Head of caudate nucleus (tissue), 42 donors: ENCODE measurements at regions not wholly inside any gene's neighbourhood (a gene's known extent, or its start where the extent isn't known, plus 50 kb on each side); places are given as distances from the start of the nearest gene placed in this dataset.
A peak's percentile ranks its signal among the peaks of the same experiment; 100 is the strongest.

Experiments used
- DNase-seq, 42 donors: peaks; one replicate each; pipeline versions ENCODE4 v3.0.0 to v3.0.0-alpha.2; 2020 to 2021; ENCODE audit warnings: mixed read lengths in 7 of 42
- intact Hi-C: fragments of 100-400 bp; cut with DNase I; formaldehyde crosslinking; loops from one replicate; pipeline ENCODE4 v1.15.0; 2022

DNA sequence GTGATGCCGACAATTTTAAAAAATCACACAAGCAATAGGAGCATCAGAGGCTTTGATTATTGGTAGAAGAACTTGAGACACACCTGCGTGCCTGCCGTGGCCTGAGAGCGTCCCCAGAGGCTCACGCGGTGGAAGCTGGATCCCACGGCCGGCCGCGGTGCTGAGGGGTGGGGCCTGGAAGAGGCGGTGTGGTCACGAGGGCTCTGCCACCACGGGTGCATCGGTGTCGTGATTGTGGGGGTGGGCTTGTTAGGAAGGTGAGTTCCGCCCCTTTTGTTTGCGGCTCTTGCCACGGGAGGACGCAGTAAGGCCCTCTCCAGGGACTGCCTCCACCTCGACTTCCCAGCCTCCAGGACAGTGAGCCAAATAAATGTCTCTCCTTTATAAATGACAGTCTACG, 77.2 kb upstream of the ADRA2C start:
- DNase-seq, result peak in 7 of 42 donors; percentile 1 to 22 (median 10)
- intact Hi-C loops, result no loop called here

DNA sequence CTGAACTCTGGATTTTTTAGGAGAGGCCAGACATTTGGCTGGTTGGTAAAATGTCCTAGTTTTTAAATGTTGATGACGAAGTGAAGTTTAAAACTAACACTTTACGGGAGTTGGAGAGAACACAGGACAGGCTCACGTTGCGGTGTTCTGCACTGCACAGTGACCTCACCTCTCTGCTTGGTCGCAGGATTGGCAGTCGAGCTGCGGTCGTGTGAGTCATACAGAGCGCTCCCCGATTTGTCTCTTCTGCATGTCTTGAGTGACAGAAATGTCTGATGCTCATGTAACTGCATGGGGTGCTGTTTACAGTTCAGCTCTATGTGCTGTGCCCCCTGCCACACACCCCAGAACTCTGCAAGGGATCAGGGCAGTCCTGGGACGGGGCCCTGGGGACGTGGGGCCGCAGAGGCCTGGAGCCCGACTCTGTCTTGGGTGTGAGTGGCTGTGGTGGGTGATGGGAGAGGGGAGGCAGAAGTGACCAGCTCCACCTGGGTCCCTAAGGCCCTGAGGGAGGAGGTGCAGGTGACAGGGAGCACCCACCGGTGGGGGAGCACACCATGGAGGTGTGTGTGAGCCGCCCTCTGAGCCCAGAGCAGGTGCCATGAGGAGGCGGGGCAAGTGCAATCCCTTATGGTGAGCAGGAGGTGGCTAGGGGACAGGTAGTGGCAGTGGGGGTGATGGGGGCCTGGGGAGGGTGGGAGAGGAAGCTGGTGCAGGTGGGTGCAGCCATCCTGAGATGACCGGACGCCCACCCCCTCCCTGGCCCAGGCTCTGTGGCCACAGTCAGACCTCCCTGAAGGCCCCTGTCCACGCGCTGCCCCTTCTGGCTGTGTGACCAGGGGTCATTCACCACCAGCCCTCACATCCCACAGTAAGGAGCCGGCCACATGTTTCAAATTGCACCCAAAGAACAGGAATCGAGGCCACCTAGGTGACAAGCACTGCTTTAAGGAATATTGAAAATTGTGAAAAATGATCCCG, 77.9 kb upstream of the ADRA2C start:
- peak in 9 of 42 donors; percentile 3 to 40 (median 13) for DNase-seq
- intact Hi-C loops, result no loop called here

DNA sequence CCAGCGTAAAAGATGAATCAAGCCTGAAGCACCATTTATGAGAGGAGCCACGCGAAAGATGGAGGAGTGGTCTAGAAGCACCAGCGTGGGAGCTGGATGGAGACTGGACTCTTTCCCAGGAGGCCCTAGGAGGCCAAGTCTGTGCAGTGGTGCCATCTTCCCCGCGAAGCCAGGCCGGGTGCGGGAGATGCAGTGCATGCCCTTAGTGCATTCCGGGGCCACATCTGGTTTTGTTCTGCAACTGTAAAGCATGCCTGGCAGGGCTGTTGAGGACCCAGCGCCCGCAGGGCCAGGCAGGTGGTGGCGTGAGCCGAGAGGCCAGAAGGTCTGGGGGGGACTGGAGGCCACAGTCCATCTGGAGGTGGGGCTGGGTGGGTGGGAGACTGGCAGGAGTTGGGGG, 78.6 kb upstream of the ADRA2C start:
- intact Hi-C loops, result no loop called here
- peak in 9 of 42 donors; percentile 1 to 41 (median 11) for DNase-seq

DNA sequence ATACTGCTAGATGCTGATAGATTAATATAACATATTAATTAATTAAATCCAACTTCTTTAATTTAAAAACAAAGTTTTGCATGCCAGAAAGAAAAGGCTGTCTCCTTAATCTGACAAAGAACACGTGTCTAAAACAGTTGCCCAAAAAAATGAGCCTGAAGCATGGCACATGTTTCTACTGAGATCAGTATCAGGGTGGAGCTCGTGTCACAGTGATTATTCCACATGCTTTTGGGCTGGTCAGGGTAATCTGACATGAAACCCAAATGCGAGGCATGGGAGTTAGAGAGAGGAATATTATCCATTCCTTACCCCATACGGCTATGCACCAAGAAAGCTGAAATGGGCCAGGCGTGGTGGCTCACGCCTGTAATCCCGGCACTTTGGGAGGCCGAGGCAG, 79.4 kb upstream of the ADRA2C start:
- DNase-seq, result no peak
- intact Hi-C loops, result no loop called here

DNA sequence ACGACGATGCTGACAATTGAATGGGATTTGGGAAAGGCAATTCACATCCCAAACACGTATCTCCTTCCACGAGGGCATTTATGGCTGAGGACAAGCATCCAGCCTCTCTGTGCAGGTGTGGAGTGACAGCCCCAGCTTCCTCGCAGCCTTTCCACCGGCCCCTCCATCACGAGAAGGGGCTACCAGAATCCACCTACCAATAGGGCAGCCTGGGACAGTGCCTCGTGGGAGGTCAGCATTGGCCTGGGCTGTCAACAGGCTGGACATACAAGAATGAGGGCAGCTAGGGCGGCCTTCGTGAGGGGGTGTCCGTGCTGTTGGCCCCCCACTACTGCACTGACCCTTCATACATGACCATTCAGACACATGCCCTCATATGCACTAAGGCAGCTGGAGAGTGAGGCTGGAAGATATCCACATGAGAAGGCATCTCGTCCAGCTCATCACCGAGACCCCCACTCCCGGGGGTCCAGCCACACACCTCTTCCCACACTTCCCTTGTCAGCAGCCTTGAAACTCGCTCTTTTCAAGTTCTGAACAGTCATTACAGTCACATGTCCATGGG, 81.0 kb upstream of the ADRA2C start:
- intact Hi-C loops, result no loop called here
- DNase-seq, result peak in 7 of 42 donors; percentile 0 to 15 (median 5)

DNA sequence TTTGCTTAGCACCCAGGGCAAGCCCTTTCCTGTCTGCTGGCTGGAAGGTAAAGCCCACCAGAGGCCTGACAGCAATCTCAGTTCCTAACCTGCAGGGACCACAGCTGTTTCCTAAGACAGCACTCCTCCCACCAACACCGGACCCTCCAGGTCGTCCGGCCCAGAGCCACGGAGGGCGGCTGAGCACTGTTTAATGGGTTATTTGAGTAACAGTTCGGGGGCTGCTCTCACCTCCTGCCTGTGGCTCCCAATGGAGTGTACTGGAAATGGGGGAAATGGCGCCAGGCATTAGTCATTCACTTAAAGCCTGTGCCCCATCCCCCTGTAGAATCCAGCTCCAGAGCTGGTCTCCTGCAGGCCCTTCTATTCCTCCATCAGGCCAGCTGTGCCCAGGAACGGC, 81.6 kb upstream of the ADRA2C start:
- peak in 4 of 42 donors; percentile 0 to 9 (median 4) for DNase-seq
- intact Hi-C loops, result no loop called here

DNA sequence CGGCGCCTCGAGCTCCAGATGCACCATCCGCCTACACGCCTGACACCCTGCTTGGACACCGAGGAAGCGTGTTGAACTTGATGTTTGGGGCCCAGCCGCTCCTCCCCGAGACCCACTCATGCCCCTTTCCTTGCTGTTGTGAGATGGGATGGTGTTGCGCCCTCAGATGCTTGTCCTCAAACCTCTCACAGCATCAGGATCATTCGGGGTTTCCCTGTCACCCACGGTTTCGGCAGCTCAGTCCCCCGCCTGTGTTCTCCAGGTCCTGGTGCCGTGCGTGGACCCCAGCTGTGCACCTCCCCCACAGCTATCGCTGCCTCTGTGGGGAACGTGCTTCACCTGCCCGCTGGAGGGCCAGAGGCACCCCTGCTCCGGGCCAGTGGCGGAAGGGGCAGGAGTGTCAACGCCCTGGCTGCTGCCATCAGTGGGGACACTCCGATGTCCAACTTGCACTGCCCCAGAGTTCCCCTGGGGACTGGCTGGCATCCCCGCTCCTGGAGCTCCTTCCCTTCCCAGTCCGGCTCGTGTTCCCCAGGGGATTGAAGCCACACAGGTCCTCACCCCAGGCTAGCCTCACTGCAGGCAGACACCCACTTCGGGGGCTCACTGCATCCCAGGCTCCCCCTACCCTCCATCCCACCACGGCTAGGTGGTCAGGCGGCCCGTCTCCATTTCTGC, 82.3 kb upstream of the ADRA2C start:
- intact Hi-C loops, result no loop called here
- peak in 8 of 42 donors; percentile 2 to 34 (median 12) for DNase-seq

DNA sequence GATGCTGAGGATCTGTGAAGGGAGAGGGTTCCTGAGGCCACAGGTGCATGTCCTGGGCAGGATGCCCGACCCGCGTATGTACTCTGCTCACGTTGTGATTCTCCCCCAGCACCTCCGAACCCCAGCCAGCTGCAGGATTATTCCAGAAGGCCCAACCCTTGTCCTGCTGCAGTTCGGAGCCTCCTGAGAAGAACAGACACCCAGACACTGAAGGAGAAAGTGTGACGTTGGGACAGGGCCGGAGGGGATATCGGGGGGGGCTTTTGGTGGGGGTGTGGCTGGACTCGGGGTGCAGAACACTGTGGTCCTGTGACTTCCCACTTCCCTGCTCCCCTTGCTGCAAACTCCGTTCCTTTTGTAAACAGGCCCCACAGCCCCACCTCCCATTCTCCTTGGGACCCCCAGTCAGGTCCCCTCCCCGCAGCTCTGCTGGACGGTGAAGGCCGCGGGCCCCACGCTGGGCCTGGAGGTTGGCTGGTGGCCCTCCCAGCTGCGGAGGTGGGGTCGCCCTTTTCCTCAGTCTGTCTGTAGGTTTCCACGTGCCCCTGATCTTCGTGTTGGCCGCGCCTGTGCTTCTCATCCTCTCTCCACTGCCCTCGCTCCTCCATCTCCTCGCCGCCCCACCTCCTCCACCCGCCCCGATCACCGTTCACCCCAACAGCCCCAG, 83.0 kb upstream of the ADRA2C start:
- peak in 8 of 42 donors; percentile 2 to 29 (median 8) for DNase-seq
- intact Hi-C loops, result no loop called here

DNA sequence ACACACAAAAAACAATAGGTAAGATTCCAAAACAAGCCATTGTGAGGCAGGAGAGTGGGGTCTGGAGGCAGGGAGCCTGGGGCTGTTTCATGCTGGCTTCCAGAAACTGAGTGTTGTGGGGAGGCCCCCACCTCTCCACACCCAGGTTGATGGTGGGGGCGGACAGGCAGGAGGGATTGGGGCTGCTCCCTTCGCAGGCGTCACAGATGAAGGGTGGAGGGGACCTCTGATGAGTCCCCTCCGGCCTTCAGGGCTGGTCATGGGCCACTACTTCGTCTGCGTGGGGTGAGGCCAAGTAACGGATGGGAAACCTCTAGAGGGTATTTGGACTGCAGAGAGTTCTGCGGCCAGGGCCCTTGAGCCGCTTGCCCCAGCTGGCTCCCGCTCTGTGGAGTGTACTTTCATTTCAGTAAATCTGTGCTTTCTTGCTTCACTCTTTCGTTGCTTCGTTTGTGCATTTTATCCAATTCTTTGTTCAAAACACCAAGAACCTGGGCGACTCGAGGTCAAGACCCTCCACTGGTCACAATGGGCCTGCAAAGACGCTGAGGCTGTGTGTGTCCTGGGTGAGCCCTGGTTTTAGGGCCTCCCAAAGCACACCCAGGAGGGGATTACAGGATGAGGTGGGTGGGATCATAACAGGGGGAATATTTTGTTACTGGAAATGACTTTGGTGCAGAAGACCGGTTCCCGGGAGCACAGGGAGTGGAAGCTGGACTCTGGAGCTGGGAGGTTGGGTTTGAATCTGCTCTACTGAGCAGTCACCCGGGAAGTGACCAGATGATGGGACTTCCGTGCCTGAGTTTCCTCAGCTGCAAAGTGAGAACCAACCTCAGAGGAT, 83.7 kb upstream of the ADRA2C start:
- intact Hi-C loops, result no loop called here
- DNase-seq, result peak in 9 of 42 donors; percentile 1 to 33 (median 10)

DNA sequence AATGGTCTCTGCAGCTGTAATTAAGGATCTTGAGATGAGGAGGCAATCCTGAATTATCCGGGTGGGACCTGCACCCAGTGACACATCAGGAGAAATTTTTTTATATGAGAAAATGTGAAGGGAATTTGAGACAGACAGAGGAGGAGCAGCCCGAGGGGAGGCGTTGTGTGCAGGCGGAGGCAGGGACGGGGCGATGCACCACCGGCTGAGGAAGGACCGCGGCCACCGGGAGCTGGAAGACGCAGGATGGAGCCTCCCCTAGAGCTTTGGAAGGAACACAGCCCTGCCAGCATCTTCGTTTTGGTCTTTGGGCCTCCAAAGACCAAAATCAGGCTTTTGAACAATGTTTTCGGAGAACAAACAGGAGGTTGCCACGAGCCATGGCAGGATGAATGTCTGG, 85.0 kb upstream of the ADRA2C start:
- intact Hi-C loops, result no loop called here
- DNase-seq, result peak in 4 of 42 donors; percentile 1 to 15 (median 4)

DNA sequence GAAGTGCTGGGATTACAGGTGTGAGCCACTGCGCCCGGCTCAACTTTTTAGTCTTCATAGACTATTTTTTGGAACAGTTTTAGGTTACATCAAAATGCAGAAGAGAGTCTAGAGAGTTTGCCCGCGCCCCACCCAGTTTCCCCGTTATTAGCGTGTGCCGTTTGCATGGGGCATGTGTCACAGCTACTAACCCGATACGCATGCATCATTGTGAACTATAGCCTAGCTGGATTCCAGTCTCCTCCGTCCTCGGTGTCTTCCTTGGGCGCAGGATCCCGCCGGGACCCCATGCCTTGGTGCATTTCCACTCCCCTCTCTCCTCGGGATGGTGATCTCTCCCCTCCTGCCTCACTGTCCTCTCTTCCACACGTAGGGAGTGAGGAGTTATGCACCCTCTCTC, 85.5 kb upstream of the ADRA2C start:
- intact Hi-C loops, result no loop called here
- peak in 6 of 42 donors; percentile 2 to 33 (median 6) for DNase-seq

DNA sequence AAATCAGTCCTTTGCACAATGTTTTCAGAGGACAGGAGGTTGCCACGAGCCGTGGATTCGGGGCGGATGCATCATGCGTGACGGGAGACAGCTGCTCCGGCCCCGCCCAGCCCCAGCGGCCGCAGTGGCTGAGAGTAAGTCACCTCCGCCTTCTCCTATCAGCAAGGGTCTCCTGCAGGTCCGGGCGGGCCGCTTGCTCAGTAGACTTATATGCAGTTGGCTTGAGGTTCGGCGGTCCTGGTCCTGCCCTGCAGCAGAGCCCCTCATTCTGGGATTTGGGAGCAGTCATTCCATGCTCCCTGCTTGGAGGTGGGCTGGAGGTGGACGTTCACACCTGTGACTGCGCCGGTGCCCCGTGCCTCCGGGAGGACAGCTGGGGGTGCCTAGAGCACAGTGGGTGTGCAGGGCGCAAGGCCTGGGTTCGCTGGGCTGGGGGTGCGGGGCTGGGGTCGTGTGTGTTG, 86.3 kb upstream of the ADRA2C start:
- intact Hi-C loops, result no loop called here
- peak in 6 of 42 donors; percentile 2 to 37 (median 12) for DNase-seq

DNA sequence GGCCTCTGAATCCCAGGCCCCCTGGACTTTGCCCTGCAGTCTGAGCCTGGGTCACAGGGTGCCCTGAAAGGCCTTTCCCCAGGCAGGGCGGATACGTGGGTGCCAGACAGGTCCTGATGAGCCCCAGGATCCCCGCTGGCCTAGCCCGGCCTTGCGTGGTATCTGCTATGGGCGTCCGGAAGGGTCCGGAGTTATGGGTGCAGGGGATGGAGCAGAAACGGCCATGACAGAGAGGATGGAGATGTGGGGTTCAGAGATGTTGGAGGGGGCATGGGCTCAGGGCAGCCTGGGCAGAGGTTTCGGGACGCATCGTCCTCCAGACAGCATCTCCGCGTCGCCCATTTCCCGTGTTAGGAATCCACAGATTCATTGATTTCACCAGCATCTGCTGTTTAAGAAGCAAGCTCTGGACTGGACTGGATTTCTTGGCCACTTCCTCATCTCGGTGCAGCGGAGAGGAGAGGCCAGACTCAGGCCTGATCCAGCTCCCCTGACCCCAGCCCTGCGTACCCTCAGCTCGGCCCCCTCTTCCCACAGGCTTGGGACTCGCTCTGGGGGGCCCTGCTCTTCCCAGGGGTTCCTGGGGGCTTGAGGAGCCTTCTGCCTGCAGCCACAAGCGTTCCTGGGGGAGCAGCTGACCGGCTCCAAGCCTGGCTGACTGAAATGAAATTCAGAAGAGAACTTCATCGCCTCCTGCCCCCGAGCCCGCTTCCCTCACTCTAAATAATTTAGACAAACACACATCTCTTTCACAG, 86.9 kb upstream of the ADRA2C start:
- intact Hi-C loops, result no loop called here

DNA sequence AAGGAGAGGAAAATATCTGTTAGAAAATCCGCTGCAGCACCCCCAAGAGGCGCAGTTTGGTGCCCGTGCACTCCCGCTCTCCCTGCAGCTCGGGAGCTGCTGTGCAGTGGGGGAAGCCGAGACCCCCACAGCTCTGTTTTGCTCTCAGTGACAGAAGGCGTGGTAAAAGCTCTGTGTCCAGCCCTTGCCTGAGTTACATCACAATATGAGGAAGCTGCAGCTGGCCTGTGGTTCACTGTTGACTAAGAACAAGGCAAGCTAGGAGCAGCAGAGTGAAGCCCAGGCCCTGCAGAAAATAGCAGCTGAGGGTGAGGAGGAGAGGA, 88.5 kb upstream of the ADRA2C start:
- DNase-seq, result peak in 16 of 42 donors; percentile 23 to 56 (median 38)
- intact Hi-C loops, result no loop called here

More for the DNA sequence above, 86.9 kb upstream of the ADRA2C start:
- DNase-seq, result peak in 7 of 42 donors; percentile 6 to 29 (median 10)

DNA sequence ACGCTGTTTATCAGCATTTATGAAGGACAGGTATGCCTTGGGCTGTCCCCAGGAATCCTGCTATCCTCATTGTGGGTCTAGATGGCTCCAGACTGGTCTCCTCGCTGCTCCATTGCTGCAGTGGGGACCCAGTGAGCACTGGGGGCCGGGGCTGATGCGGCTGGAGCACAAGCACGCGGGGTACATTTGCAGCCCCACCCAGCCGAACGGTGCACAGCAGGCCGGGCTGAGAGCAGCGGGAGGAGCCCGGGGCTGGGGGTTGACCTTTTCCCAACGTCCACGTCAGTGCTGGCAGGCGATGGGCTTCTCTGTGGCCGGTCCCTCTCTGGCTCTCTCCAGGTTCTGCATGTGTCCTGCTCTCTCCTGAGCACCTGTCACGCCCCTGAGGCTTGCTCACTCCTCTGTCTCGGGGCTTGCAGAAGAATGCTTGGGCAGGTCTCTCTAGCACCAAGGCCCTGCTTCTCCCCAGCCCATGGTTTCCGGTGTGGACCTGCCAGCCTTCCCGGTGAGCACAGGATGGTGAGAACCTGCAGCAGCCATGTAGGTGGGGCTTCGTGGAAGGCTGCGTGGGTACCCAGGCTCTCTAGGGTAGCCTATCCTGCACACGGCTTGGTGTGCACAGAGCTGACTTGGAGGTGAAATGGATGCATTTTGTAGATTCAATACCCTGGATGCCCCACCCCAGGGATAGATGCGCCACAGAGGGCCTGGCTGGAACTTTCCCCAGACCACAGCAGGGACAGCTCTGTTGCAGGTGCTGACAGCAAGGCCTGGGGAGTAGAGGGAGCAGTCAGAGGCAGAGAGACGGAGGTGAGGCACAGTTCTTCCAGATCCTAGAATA, 89.1 kb upstream of the ADRA2C start:
- intact Hi-C loops, result no loop called here
- DNase-seq, result peak in 16 of 42 donors; percentile 11 to 57 (median 35)

DNA sequence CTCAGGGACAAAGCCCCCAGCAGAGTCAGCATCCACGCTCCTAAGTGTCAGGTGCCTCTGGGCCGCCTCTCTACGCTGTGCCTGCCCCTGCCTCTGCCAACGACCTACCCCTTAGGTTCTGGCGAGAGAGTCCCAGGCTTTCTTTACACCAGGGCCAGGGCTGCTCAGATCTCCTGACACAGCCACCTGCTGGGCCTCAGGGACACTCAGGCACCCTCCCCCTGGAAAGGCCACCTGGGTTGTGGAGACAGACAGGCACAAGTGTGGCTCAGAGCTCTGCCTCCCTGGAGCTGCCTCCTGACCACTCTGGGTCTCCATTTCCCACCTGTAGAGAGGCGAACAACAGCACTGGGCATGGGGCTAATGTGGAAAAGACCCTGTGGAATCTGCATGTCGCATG, 90.0 kb upstream of the ADRA2C start:
- peak in 3 of 42 donors; percentile 9 to 27 (median 10) for DNase-seq
- intact Hi-C loops, result no loop called here
